ENCODE measurements at regions not wholly inside any gene's neighbourhood (a gene's known extent, or its start where the extent isn't known, plus 50 kb on each side); places are given as distances from the start of the nearest gene placed in this dataset.
"Not testable (repeated sequence)": the region's sequence is repeated elsewhere in the genome, so short reads cannot be mapped to it uniquely, and the experiment has no call there.

GRCh38 chr5:158514986-158515359 lies 584.7 kb downstream of the EBF1 start:
- no peak for DNase-seq

- no peak for DNase-seq
Observed at GRCh38 chr5:158514319-158514985, 585.3 kb downstream of the EBF1 start.

- DNase-seq = no peak
Observed at GRCh38 chr5:158513490-158514318, 586.0 kb downstream of the EBF1 start.

GRCh38 chr5:158511454-158511853 lies 588.3 kb downstream of the EBF1 start:
- DNase-seq = no peak

GRCh38 chr5:158510479-158510878 lies 589.2 kb downstream of the EBF1 start:
- no peak for DNase-seq

- no peak for DNase-seq
Observed at GRCh38 chr5:158506648-158507047, 593.1 kb downstream of the EBF1 start.

- no peak for DNase-seq
Observed at GRCh38 chr5:158502686-158503085, 597.0 kb downstream of the EBF1 start.

GRCh38 chr5:158499892-158500418 lies 599.8 kb downstream of the EBF1 start:
- no peak for DNase-seq

- DNase-seq = no peak
Observed at GRCh38 chr5:158499075-158499891, 600.4 kb downstream of the EBF1 start.

GRCh38 chr5:158496624-158497023 lies 603.1 kb downstream of the EBF1 start:
- DNase-seq = no peak

GRCh38 chr5:158494541-158494940 lies 605.2 kb downstream of the EBF1 start:
- no peak for DNase-seq

GRCh38 chr5:158494044-158494443 lies 605.7 kb downstream of the EBF1 start:
- not testable (repeated sequence) for DNase-seq

GRCh38 chr5:158492841-158493242 lies 606.9 kb downstream of the EBF1 start:
- DNase-seq = no peak

- no peak for DNase-seq
Observed at GRCh38 chr5:158492136-158492535, 607.6 kb downstream of the EBF1 start.

GRCh38 chr5:158487664-158488063 lies 612.1 kb downstream of the EBF1 start:
- DNase-seq = no peak

GRCh38 chr5:158487156-158487555 lies 612.6 kb downstream of the EBF1 start:
- no peak for DNase-seq

GRCh38 chr5:158486566-158486965 lies 613.1 kb downstream of the EBF1 start:
- DNase-seq = no peak

GRCh38 chr5:158485604-158486081 lies 614.1 kb downstream of the EBF1 start:
- DNase-seq = no peak

GRCh38 chr5:158485047-158485446 lies 614.7 kb downstream of the EBF1 start:
- no peak for DNase-seq

GRCh38 chr5:158484150-158484549 lies 615.6 kb downstream of the EBF1 start:
- DNase-seq = peak; percentile 31

- DNase-seq = no peak
Observed at GRCh38 chr5:158483281-158483860, 616.3 kb downstream of the EBF1 start.

GRCh38 chr5:158482125-158482524 lies 617.6 kb downstream of the EBF1 start:
- no peak for DNase-seq

GRCh38 chr5:158478139-158478538 lies 619.2 kb upstream of the CLINT1 start:
- DNase-seq = no peak

All from NCI-H2171 treated with DMSO at 0.1 percent for 48 hours (cell line).